NOMO-1 treated with DMSO at 0.1 percent for 48 hours (cell line): ENCODE measurements at regions not wholly inside any gene's neighbourhood (a gene's known extent, or its start where the extent isn't known, plus 50 kb on each side); places are given as distances from the start of the nearest gene placed in this dataset.

Experiments used
- DNase-seq: peaks from one replicate; lab custom pipeline; 2025; ENCODE audit not compliant: unreplicated experiment; lab: John Stamatoyannopoulos, UW

GRCh38 chr11:15890031-15890713 lies 466.2 kb downstream of the SOX6 start:
- no peak for DNase-seq

GRCh38 chr11:15893080-15893492 lies 463.3 kb downstream of the SOX6 start:
- no peak for DNase-seq

DNA sequence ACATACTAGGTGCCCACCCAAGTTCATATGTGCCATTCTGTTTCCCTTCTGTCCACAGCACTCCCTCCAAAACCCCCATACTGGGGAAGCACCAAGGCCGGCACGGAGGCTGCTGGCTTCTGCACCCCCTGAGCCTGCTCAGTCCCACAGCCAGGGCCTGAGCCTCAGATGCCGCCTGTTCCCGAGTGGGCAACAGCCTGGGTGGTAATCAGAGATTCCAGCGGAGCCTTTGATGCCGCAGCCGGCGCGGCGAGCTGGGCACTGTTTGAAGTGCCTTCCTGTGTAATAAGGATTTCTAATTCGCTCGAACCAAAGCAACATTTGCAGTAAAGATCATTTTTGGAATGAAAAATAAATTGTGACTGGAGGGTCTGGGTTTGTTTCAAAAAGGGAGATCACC lies 460.3 kb downstream of the SOX6 start:
- no peak for DNase-seq

- no peak for DNase-seq
Measured at GRCh38 chr11:15896530-15896929, 459.8 kb downstream of the SOX6 start.

DNA sequence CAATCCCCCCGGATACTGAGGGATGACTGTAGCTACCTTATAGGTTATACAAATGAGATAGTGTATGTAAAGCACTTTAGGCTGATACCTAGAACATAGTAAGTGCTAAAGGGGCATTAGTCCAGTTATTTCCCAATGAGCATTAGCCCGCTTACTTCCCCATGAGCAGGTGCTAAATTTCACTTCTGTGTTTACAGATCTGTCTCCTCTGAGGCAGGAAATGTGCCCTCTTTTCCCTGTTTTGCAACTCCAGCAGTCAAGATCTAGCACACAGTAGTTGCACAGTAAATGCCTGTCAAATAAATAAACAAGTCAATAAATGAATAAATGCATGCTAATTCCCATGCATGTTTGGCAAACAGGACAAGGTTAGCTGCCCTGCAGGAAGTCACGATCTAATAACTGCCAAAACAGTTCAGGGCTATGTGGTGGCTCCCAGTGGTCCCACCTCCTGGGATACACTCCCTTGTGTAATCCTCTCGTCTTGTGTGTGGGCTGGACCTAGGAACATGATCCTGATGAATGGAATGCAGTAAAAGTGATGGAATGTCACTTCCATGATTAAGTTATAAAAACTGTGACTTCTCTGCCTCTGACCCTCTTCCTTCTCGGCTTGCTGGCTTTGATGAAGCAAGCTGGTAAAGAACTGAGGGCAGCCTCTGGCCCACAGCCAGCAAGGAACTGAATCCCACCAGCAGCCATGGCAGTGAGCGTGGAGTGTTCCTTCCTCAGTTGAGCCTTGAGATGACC lies 459.0 kb downstream of the SOX6 start:
- peak; percentile 64 for DNase-seq

DNA sequence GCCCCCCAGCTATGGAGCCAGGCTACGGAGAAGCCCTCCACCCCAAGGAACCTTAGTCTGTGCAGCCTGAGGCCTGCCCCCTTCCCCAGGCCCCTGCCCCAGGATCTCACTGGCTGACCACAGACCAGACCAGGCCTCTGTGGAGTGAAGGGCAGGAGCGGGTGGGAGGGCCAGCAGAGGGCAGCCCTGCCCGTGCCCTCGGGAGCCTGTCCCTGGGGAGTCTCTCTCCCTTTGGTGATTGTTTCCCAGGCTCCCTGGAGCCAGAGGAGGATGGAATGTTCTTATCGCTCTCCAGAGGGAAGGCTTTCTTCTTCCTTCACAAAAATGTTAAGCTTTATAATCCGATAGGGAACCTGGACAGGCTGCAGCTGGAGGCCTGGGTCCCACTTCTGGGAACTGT lies 455.3 kb downstream of the SOX6 start:
- no peak for DNase-seq

GRCh38 chr11:15901790-15902189 lies 454.6 kb downstream of the SOX6 start:
- DNase-seq = no peak

GRCh38 chr11:15903246-15903645 lies 453.1 kb downstream of the SOX6 start:
- no peak for DNase-seq

GRCh38 chr11:15905366-15906104 lies 450.8 kb downstream of the SOX6 start:
- DNase-seq = no peak

DNA sequence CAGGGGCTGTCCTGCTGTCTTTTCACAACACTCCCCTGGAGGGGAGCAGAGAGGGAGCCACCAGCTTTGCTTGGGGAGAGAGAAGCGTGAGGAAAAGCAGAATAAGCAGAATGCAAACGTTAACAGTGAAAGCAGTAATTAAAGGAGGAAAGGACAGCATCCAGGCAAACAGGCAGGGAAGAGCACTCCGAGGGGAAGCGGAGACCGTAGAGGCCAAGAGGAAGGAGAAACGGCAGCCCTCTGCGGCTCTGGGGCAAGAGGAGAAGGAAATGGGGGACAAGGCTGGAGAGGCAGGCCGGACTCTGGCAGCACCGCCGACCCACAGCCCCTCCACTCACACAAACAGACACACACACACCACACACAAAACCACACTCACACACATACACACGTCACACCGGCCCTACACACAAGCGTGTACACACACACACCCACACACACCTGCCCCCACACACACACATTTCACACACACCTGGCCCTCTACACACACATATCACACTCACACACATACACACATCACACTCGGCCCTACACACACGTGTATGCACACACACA lies 449.8 kb downstream of the SOX6 start:
- no peak for DNase-seq

DNA sequence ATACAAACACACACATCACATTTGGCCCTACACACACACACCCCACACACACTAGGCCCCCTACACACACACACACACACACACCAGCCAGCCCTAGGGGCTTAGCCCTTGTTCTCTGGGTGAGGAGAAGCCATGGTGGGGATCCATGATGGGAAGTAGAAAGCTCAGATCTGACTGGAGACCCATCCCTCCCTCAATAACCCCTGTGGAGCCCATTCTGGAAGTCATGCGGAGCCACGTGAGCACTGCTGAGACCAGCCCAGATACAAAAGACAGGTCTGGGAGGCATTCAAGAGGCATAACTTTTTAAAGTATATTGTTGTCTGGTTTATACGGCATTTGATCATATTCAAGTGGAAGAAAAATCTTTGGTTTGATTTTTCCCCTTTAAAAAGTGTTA lies 448.5 kb downstream of the SOX6 start:
- DNase-seq = no peak

GRCh38 chr11:15909937-15910598 lies 446.3 kb downstream of the SOX6 start:
- DNase-seq = no peak

GRCh38 chr11:15910761-15911160 lies 445.6 kb downstream of the SOX6 start:
- DNase-seq = no peak

DNA sequence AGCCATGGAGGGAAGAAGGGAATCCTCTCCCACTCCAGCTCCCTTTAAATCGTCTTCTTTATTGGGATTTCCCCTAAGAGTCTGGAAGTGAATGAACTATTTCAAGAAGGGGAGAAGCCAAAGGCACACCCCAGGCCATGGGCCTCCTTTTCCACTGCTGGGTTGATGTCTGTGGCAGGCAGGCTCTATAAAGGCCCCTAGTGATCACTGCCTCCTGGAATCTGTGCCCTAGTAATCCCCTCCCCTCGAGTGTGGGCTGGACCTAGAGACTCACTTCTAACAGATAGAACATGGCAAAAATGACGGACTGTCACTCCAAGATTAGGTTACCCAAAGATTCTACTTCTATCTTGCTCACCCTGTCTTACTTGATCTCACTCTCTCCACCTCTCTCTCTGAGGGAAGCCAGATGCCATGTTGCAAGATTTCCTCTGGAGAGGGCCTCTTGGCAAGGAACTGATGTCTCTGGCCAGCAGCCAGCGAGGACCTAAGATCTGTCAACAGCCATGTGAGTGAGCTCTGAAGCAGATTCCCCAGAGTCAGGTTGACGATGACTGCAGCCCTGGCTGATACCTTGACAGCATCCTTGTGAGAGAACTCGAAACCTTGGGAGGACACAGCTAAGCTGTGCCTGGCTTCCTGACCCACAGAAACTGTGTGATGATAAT lies 444.8 kb downstream of the SOX6 start:
- no peak for DNase-seq

DNA sequence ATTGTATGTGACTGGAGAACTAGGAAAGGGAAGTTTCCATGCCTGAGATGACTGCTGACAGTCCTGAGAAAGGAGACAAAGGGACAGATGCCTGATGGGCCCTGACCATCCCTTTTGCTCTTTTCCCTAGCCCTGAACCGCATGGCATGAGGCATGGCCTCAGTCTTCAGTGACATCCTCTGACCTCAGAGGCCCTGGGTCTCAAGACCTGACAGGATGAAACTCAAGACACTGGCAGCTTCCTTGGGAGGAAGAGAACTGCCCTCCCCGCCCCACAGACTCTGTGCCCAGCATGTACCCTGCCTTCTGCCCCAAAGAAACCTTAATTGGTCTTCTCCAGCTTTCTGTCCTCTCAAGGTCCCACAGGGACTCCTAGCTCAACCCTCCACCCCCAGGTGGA lies 444.1 kb downstream of the SOX6 start:
- no peak for DNase-seq

- no peak for DNase-seq
Measured at GRCh38 chr11:15912825-15913224, 443.5 kb downstream of the SOX6 start.

- DNase-seq = no peak
Measured at GRCh38 chr11:15913261-15913660, 443.1 kb downstream of the SOX6 start.
